GM18526 (cell line): ENCODE measurements at regions not wholly inside any gene's neighbourhood (a gene's known extent, or its start where the extent isn't known, plus 50 kb on each side); places are given as distances from the start of the nearest gene placed in this dataset.

Experiments used
- POLR2A ChIP-seq: IDR thresholded peaks from 3 replicates; pipeline ENCODE4 v1.6.1; 2011; ENCODE audit not compliant: insufficient read length; ENCODE audit errors: extremely low read depth

DNA sequence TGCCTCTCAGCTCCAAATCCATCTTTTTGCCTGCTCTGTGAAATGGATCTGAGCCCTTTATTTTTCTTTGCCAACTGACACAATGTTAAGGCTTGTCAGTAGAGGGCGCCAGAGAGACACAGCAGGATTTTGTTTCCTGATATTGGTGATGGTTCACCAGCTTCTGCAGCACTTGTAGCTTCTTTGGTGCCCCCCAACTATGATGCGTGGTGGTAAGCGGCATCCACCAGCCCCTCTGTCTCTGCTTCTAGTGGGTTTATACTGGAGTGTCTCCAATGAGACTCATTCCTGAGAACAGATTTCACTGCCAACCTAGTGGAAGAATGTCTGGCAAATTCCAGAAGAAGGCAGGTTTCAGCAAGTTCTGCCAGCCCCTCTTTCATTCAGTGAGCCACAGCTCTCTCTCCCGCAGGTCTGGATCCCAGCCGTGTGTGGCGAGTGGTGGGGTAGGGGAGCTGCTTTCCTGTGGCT, 471.9 kb upstream of the FRG2C start:
- no peak for TF ChIP-seq POLR2A

DNA sequence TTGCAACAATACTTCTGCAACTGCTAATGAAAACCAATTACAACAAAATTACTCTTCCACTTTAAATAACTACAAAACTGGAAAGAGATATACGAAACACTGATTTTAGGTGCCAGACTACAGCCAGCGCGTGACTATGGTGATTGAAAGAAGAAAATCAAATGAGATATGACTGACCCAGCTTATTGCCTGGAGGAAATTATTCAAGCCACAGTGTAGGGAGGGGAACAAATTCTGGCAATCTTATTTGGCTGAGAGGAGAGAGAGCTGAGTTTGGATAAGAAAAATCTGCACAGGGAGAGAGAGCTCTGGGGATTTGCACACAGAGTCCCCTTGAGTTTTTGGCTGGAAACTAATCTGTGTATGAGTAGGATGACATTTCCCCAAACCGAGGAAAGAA, 470.3 kb upstream of the FRG2C start:
- no peak for TF ChIP-seq POLR2A

DNA sequence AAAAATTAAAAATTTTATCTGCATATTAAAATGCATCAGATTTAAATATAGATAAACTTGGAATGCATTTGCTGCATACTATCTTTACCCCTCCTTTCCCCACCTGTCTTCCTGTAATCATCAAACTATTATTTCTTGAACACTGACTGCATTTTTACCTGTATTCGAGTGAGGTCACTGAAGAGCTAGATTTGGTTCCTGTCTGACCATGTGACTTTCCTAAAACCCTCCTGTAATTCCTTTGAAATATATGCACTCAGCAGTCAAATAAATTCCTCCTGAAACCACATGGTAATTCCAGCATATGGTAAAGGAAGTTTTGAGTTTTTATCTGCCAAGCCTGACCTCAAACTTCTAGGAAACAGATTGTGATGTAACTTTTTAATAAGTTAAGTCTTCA, 445.6 kb upstream of the FRG2C start:
- TF ChIP-seq POLR2A = no peak

DNA sequence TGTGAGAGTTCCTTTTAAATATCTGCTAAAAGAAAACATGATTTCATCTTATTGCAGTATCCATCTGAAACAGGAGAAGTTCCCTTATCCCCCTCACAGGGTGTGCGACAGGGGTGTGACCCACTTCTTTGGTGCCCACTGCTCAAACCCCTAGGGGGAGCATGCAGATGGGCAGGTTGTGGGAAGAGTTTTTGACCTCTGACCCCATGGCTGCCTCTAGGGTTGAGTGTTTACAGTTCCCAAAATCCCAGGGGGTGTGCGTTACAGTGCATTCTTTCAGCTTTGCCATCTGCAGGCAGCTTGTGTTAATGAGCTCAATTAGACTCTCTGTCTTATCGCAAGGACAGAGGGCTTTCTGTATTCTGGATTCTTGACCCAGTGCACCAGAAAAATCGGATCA, 443.2 kb upstream of the FRG2C start:
- TF ChIP-seq POLR2A = no peak

DNA sequence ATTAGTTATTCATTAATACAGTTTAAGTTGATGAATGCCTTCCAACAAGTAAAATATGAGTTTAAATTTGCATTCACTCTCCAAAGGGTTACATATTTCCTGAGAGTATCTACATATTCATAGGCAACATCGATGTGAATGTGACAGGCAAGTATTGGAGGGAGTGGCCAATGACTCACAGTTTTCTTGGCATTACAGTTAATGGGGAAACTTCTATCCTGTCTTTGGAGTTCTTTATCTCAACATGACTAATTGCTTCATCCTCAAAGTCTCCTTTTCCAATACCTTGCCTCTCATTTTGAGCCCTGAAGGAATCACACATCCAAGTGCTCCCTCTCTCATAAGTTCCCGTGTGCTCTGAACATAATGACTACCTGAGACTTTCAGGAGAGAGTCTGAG, 439.7 kb upstream of the FRG2C start:
- no peak for TF ChIP-seq POLR2A

DNA sequence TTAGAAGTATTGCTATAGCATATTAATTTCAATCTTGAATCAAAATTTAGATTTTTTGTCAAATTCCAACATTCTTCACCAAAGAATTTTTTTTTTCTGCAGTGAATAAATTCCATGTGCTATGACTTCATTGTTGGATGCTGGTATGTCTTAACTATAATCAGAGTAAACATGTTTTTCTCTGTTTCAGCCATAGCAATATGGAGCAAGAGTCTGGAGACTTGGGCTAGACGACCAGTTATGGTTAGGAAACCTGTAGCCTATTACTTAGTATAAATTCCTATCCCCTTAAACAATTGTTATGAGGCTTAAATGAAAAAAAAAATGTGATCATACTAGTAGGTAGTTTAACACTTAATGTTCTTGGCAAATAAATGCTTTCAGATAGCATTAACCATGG, 431.9 kb upstream of the FRG2C start:
- TF ChIP-seq POLR2A = no peak

DNA sequence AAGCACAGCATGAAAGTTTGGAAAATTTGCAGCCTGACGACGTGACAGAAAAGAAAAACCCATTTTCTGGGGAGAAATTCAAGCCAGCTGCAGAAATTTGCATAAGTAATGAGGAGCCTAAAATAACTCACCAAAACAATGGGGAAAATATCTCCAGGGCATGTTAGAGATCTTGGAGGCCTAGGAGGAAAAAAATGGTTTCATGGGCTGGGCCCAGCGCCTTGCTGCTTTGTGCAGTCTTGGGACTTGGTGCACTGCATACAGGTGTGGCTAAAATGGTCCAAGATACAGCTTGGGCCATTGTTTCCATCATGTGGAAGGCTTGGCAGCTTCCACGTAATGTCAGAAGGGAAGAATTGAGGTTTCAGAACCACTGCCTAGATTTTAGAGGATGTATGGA, 428.5 kb upstream of the FRG2C start:
- no peak for TF ChIP-seq POLR2A

DNA sequence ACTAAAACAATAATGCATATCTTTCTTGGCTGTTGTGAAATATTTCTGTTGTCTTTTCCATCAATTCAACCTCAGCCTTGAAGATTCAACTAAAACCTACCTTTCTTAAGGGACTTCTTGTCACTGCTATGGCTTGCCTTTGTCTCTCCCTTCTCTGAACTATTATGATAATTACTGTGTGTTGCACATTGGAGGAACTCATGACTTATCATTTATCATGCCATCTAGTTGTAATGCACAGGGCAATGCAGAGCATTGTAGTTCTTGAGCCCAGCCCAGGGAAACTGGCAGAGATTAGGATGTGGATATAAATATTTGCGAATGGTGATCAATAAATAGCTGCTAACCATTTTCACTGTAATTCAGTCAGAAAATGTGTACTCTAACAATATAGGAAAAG, 427.1 kb upstream of the FRG2C start:
- TF ChIP-seq POLR2A = no peak

DNA sequence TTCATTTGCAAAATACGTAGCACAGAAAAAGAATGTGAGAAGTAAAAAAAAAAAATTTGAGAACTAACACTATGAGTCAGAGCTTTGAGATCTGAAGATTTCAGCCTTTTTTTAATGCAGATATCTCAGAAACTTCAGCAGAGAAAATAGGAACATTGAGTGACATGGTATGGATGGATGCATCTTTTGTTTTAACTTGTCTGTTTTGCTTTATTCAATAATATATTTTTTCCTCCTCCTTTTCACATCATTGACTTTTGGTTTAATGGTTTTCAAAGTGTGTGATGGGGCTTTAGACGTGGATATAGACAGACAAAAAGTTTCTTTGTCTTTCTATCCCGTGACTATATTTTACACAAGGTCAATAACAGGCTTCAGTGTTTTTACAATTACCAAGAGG, 426.7 kb upstream of the FRG2C start:
- TF ChIP-seq POLR2A = no peak

DNA sequence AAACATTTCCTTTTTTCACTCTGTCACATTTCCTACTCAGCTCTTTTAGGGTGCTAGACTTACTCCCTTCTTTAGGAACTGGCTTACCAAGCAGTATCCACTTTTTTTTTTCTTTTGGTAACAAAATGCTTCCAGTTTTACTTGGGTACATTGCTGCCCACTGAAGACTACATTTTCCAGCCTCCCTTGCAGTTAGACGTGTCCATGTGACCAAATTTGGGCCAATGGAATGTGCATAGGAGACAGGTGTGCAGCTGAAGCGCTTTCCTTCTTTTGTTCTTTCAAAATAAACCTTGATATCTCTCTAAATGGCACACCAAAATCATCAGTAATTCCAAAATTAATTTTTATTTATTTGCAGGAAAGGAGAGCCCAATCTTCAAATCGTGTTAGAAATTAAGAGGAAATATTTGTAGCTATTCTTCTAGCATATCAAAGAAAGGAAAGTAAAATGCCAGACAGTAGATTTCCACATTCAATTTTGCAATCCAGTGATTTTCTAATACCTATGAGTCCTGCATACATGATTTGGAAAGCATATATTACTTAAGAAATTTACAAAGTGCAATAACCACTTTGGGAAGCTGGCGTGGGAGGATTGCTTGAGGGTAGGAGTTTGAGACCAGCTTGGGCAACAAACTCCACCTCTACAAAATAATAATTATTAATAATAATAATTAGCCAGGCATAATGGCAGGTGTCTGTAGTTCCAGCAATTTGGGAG, 422.0 kb upstream of the FRG2C start:
- no peak for TF ChIP-seq POLR2A

DNA sequence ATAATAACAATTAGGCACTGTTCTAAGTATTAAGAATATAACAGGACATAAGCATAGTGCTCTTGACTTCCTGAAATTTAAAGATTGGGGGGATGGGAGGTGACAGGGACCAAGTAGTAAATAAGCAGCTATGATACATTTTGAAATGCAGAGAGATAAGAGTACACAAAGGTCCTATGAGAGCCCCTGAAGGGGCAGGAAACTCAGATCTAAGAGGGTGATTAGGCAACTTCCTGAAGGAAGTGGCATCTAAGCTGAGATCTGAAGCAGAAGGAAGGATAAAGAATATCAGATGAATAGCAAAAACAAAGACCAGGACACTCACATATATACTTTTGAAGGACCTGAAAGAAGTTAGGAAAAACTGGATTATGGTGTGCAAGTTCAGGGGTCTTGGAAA, 415.2 kb upstream of the FRG2C start:
- no peak for TF ChIP-seq POLR2A

DNA sequence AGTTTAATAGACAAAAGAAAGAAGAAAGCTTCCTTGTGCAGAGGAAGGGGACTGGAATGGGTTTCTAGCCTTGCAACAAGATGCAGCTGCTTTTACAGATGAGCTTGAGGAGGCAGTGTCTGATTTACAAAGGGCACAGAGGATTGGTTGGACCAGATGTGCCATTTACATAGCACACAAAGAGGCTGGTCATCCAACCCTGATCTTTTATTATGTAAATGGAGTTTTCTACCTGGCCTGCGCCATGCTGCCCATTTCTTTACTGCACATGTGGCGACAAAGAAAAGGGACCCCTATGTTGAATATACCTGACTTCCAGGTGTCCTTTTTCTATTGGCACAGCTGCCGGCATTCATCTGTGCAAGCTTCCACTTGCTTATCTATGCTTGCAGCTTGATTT, 409.4 kb upstream of the FRG2C start:
- no peak for TF ChIP-seq POLR2A

DNA sequence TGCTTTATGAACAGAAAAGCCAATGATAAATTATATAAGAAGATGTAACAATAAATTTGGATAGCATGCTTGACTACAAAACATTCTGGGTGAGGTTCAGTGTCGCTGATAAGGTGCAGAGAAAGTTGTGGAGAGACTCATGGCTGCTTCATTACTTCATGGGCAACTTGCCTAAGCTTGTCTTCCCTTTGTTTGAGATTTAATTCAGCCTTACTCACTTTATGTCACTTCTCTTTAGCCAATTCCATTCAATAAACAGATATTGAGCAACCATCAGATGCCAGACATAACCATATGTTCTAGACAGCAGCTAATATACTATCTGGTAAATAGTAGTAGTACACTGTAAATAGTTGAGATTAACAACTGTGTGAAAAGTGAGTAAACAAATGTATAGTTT, 401.5 kb upstream of the FRG2C start:
- no peak for TF ChIP-seq POLR2A

DNA sequence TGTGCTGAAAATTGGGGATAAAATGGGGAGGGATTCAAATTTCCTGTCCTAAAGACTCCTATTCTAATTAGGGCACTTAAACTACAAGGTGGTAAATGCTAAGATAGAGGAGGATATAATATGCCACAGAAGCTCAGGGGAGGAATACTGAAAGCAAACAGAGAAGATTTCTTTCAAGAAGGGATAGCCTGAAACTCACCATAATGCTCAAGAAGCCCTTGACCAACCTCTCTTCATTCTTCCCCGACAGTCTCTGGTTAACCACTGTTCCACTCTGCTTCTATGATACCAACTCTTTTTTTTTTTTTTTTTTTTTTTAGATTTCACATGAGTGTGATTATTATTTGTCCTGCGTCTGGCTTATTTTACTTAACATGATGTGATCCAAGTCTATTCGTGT, 398.2 kb upstream of the FRG2C start:
- no peak for TF ChIP-seq POLR2A

DNA sequence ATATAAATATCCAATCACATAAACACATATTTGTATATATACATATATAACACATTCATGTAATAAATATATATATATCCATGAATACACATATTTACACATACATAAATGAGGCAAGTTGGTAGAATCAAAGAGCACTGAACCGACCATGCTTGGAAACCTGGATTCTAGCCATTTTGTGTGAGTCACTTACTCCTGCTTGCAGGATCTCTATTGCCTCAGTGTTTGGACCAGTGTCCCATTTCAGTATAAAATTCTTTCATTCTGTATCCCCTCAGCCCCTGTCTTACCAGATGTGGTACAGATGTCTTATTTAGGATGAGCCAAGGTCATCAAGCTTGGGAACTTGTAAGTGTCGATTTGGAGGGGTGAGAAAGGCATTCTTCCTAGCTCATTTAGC, 391.4 kb upstream of the FRG2C start:
- TF ChIP-seq POLR2A = no peak

DNA sequence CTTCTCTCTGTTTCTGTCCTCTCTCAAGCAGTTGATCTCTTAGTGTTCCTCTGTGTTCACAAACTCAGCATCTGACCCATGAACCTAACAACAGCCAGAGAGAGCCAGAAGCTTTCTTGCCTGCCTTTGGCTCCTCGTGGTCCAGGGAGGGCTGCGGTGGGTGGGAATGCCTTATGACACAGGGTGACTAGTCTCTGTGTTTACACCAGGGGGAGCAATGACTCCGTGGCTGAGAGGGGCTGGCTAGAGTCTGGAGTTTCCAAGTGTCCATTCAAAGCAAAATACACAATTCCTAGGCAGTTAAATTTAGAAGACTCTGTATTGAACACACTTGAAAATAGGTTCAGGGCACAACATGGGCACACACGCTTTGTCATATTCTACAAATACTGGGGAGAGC, 370.0 kb upstream of the FRG2C start:
- TF ChIP-seq POLR2A = no peak

DNA sequence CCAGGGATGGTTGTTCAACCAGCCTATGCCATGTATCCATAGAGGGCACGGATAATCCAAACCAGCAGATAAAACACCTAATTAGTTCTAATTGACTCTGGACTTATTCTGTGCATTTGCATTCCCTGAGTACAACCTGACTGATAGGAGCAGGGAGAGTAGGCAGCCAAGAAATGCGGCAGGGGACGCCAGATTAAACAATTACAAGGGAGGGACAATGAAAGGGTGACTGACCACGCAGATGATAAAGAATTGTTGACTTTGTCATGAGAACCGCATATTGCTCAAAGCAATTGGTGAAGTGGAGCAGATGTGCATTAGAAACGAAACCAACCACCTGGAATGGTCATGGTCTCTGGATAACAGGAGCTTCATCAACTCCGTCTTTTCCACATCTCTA, 369.1 kb upstream of the FRG2C start:
- no peak for TF ChIP-seq POLR2A
